H1 (cell line): ENCODE measurements at regions not wholly inside any gene's neighbourhood (a gene's known extent, or its start where the extent isn't known, plus 50 kb on each side); places are given as distances from the start of the nearest gene placed in this dataset.

Experiments
- ATF3 ChIP-seq: IDR thresholded peaks from 2 replicates; pipeline ENCODE4 v1.6.1; 2011; ENCODE audit warnings: low read depth, mild to moderate bottlenecking, low read length; ENCODE audit not compliant: insufficient read depth
- POLR2AphosphoS5 ChIP-seq: IDR thresholded peaks from 2 replicates; pipeline ENCODE4 v1.6.1; 2011; ENCODE audit warnings: low read depth, low read length
- RNF2 ChIP-seq: fragments of 200-900, 300-1000 bp; sonication (generic); IDR thresholded peaks from 2 replicates; pipeline ENCODE4 v1.7.1; 2016; ENCODE audit warnings: borderline replicate concordance, low read depth, mild to moderate bottlenecking, antibody characterized with exemption, low read length; ENCODE audit not compliant: poor library complexity, severe bottlenecking; ENCODE audit errors: missing control alignments
- SP2 ChIP-seq: IDR thresholded peaks from 2 replicates; pipeline ENCODE4 v1.6.1; 2012; ENCODE audit warnings: mild to moderate bottlenecking, low read length, inconsistent platforms
- TAF1 ChIP-seq: IDR thresholded peaks from 2 replicates; pipeline ENCODE4 v1.6.1; 2011; ENCODE audit warnings: mild to moderate bottlenecking, low read depth, low read length
- TCF12 ChIP-seq: IDR thresholded peaks from 2 replicates; pipeline ENCODE4 v1.6.1; 2011; ENCODE audit warnings: low read depth, mild to moderate bottlenecking, low read length

- TF ChIP-seq POLR2AphosphoS5 (no peak), ATF3 (no peak), SP2 (no peak), RNF2 (no peak), TCF12 (no peak), TAF1 (no peak)
- TF ChIP-seq, all 59 proteins: peak for 0
Measured at GRCh38 chr4:181846934-181847333, 396.3 kb upstream of the TENM3 start (continued).
